ENCODE measurements at regions not wholly inside any gene's neighbourhood (a gene's known extent, or its start where the extent isn't known, plus 50 kb on each side); places are given as distances from the start of the nearest gene placed in this dataset.
"Not testable (repeated sequence)": the region's sequence is repeated elsewhere in the genome, so short reads cannot be mapped to it uniquely, and the experiment has no call there.

DNA sequence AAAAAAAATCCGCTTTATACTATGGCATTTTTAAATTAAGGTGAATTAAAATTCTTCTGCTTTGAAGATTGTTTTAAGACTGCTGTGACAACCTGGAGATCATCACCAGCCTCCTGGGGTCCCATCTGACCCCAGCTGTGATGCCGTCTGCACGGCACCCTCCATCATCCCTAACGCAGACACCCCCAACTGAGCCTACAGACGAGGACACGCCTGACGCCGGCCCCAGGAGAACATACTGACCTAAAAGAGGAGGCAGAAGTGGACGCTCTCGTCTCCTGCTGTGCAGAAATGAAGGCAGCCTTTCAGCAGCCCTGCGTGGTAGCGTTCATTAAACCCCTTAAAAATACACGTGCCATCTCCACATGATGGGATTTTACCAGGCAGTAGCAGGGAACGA, 125.6 kb upstream of the PPP1R26 start:
- in situ Hi-C loops (cut with HindIII; ENCODE audit: low pct_ligation_motif_present, low pct_unique_long_range_greater_than_20kb, low sequenced_read_pairs), result no loop called here
- no peak for DNase-seq

- in situ Hi-C loops (cut with HindIII; ENCODE audit: low pct_ligation_motif_present, low pct_unique_long_range_greater_than_20kb, low sequenced_read_pairs), result no loop called here
- DNase-seq, result no peak
Measured at GRCh38 chr9:135355521-135356011, 124.0 kb upstream of the PPP1R26 start.

DNA sequence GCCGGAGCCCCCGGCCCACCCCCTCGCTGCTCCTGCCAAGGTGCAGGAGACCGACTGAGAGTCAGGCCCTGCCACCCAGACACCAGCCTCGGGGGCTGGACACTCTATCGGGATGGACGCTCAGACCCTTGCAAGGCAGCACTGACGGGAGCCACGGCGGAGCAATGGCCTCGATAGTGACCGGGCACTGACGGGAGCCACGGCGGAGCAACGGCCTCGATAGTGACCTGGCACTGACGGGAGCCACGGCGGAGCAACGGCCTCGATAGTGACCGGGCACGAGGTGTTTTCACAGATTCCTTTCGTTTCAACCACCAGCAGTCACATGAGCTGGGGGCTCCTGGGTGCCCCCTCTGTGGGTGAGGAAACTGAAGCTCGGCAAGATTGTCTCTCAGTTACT, 123.6 kb upstream of the PPP1R26 start:
- DNase-seq, result no peak
- in situ Hi-C loops (cut with HindIII; ENCODE audit: low pct_ligation_motif_present, low pct_unique_long_range_greater_than_20kb, low sequenced_read_pairs), result no loop called here

DNA sequence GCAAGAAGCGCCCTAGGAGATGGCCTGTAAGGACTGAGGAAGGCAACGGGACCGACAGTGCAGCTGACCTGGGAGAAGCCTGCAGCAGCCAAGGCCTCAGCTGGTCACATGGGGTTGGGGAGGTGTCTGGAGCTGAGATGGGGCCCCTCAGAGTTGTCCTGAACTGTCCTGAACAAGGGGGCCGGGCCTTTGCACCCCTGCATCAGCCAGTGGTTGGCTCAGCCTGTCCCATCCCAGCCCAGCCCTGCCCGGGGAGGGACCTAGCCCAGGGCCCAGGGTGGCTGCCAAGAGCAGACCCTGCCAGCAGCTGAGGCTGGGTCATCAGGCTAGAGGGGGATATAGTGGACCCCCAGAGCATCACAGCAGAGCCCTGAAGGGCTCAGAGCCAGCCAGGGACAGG, 122.8 kb upstream of the PPP1R26 start:
- no peak for DNase-seq
- in situ Hi-C loops (cut with HindIII; ENCODE audit: low pct_ligation_motif_present, low pct_unique_long_range_greater_than_20kb, low sequenced_read_pairs), result no loop called here

GRCh38 chr9:135357863-135358551, 121.6 kb upstream of the PPP1R26 start:
- in situ Hi-C loops (cut with HindIII; ENCODE audit: low pct_ligation_motif_present, low pct_unique_long_range_greater_than_20kb, low sequenced_read_pairs), result no loop called here
- no peak for DNase-seq

DNA sequence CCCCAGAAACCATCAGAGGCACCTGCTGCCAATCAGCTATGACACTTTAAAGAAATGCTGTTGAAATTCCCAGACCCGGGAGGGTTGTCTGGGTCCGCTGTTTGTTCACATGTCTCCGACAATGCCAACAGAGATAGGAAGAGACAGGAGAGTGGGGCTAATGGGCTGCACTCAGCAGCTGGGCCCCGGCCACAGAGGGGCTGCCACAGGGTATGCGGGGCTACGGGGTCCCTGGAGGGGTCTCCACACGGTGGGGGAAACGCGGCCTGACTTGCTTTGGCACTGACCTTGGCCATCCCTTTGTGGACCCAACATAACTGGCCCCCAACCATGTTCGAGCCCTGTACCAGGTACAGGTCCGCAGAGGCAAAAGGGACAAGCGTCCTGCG, 121.0 kb upstream of the PPP1R26 start:
- in situ Hi-C loops (cut with HindIII; ENCODE audit: low pct_ligation_motif_present, low pct_unique_long_range_greater_than_20kb, low sequenced_read_pairs), result no loop called here
- no peak for DNase-seq

DNA sequence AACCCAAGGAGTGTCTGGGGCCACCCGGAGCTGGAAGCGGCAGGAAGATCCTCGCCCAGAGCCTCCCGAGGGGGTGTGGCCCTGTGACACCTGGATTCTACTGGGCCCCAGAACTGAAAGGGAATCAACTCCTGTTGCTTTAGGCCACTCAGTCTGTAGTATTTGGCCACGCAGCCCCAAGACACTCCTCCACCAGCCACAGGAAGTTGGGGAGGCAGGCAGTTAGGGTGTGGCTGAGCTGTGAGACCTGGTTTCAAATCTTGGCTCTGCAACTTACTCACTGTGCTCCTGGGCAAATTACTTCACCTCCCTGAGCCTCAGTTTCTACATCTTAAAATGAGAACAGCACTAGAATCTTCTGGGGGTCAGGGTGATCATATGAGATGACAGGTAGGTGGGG, 119.8 kb upstream of the PPP1R26 start:
- DNase-seq, result no peak
- in situ Hi-C loops (cut with HindIII; ENCODE audit: low pct_ligation_motif_present, low pct_unique_long_range_greater_than_20kb, low sequenced_read_pairs), result no loop called here

- DNase-seq, result no peak
- in situ Hi-C loops (cut with HindIII; ENCODE audit: low pct_ligation_motif_present, low pct_unique_long_range_greater_than_20kb, low sequenced_read_pairs), result no loop called here
Measured at GRCh38 chr9:135360617-135361016, 119.0 kb upstream of the PPP1R26 start.

DNA sequence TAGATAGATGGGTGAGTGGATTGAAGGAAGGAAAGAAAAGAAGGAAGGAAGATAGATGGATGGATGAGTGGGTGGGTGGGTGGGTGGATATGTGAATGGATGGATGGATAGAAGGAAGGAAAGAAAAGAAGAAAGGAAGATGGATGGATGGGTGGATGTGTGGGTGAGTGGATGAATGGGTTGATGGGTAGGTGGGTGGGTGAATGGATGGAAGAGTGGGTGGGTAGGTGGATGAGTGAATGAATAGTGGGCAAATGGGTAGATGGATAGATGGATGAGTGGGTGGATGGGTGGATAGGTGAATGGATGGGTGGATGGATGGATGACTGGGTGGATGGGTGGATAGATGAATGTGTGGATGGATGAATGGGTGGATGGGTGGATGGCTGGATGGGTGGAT, 117.9 kb upstream of the PPP1R26 start:
- in situ Hi-C loops (cut with HindIII; ENCODE audit: low pct_ligation_motif_present, low pct_unique_long_range_greater_than_20kb, low sequenced_read_pairs); DNase-seq: not testable (repeated sequence)

DNA sequence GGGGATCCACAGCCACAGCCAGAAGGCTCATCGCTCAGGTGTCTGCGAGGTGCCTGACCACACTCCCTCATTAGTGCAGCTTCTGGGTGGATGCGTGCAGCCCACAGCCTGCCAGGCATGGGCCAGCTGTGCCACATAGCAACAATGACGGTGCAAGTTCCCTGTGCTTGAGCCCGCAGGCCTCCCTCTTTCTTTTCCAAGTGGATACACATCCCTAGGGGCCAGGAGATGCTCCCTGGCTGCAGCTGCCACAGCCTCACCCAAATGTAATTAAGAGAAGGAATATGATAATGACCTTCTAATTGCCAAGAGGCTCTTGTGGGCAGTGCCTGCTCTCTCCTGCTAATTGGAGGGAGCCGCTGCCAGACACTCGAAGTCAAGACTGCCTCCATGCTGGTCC, 116.0 kb upstream of the PPP1R26 start:
- no peak for DNase-seq
- in situ Hi-C loops (cut with HindIII; ENCODE audit: low pct_ligation_motif_present, low pct_unique_long_range_greater_than_20kb, low sequenced_read_pairs), result no loop called here

DNA sequence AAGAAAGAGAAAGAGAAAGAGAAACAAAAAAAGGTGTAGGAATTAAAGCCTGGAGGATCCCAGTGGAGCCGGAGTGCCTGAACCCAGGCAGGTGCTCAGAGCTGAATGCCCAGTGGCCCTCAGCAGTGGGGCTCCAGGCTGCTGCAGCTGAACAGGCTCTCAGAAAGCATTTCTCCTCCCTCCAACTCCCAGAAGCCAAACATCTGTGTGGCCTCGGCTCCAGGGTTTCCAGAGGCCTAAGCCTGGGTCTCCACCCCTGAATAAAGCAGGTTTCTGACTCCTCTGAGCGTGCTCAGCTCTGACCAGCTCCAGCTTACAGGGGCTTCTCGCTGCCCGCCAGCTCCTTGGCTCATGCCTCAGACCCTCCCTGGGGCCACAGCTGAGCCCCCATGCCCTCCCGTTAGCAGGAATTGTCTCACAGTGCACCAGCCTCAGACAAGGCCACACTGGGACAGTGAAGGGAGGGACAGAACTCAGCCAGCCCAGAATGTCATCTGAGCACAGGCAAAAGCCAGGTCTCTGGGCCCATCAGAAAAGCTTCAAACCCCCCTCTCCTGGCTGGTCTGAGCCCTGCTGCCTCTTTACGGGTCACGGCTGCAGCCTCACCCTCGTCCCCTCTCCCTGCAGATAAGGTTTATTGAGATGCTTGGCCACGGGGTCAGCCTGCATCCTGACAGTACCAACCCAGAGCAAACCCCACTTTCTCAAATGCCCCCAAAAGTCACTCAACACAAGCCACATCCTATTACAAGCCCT, 114.4 kb upstream of the PPP1R26 start:
- in situ Hi-C loops (cut with HindIII; ENCODE audit: low pct_ligation_motif_present, low pct_unique_long_range_greater_than_20kb, low sequenced_read_pairs), result no loop called here
- no peak for DNase-seq

DNA sequence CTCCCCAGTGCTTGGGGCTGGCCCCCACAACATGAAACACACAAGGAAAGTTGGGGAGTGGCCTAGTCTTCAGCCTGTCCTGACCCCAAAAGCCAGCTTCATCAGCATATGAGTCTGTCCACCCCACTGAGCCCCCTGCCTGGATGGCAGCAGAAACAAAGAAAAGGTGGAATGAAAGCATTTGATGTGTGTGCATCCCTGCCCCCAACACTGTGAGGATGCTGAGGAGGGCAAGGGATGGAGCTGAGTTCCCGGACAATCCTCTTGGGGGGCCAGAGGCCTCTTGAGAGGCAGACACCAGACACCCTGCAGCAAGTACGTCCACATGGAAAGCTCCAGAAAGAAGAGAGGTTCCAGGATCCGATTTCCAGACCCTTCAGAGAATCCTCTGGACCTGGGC, 113.5 kb upstream of the PPP1R26 start:
- in situ Hi-C loops (cut with HindIII; ENCODE audit: low pct_ligation_motif_present, low pct_unique_long_range_greater_than_20kb, low sequenced_read_pairs), result no loop called here
- no peak for DNase-seq

DNA sequence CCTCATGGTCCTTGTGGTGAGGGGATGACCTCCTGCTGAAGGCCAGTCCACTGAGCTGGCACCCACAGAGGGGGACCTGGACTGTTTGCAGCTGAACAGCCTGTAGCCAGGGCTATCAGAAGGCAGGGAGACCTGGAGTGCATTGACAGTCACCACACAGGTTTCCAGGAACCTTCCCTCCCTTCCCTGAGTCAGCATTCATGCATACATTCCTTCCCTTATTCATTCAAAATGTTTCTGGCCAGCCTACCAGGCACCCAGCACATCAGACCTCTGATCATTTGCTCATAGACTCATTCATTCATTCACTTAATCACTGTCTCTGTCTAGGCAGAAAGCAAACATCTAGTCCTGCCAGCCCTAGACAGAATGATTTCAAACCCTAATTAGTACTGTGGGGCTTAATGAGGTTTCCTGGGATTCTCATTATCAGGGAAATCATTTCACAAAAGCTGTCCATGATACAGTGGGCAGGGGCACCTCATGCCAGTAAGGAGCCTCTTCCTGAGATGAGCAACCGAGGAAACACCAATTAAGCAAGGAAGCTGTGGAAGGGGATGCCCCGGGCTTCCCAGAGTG, 110.1 kb upstream of the PPP1R26 start:
- no peak for DNase-seq
- in situ Hi-C loops (cut with HindIII; ENCODE audit: low pct_ligation_motif_present, low pct_unique_long_range_greater_than_20kb, low sequenced_read_pairs), result no loop called here

DNA sequence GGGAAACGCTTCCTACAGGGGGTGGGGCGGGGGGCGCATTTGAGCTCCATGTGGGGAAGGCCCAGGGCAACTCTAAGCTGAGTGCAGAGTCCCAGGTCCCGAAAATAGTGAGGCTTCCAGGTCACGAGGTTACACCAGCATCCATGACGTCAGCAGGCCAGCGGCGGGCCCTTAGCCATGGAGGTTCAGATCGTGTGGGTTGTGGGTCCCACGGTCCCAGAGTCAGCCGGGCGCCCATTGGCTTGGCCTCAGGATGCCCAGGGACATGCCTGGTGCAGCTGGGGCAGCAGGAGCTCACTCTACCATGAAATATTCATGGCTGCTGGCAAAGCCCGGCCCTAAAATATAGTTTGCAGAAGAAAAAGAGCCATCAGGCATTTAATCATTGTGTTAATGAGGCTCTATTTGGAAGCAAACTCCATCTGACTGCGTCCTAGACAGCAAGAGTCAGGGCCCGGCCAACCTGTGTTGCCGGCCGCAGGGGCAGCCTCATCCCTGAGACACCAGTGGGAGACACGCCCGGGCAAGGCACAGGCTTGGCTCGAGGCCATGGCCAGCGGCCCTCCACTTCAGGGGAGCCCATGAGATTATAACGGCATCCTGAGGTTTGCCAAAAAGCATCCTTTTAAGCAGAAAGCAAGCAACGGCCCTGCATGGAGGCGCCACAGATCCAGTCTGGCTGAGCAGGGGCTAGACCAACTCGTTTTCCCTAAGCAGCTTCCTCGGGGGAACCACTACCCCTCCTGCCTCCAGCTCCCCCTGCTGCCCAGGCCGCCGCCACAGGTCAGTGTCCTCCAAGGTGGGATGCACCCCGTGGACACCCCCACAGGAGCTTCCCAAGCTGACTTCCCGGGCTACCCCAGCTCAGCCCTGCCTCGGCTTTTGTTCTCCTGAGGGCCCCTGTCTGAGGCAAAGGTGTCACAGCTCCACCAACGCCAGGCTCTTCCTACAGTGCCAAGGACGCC, 108.9 kb upstream of the PPP1R26 start:
- no peak for DNase-seq
- in situ Hi-C loops (cut with HindIII; ENCODE audit: low pct_ligation_motif_present, low pct_unique_long_range_greater_than_20kb, low sequenced_read_pairs), result no loop called here

GRCh38 chr9:135371535-135371934, 108.0 kb upstream of the PPP1R26 start:
- in situ Hi-C loops (cut with HindIII; ENCODE audit: low pct_ligation_motif_present, low pct_unique_long_range_greater_than_20kb, low sequenced_read_pairs), result no loop called here
- DNase-seq, result no peak

- DNase-seq, result no peak
- in situ Hi-C loops (cut with HindIII; ENCODE audit: low pct_ligation_motif_present, low pct_unique_long_range_greater_than_20kb, low sequenced_read_pairs), result no loop called here
Measured at GRCh38 chr9:135372036-135372435, 107.5 kb upstream of the PPP1R26 start.

- in situ Hi-C loops (cut with HindIII; ENCODE audit: low pct_ligation_motif_present, low pct_unique_long_range_greater_than_20kb, low sequenced_read_pairs), result no loop called here
- DNase-seq, result no peak
Measured at GRCh38 chr9:135372501-135373008, 107.0 kb upstream of the PPP1R26 start.

- in situ Hi-C loops (cut with HindIII; ENCODE audit: low pct_ligation_motif_present, low pct_unique_long_range_greater_than_20kb, low sequenced_read_pairs), result no loop called here
- no peak for DNase-seq
Measured at GRCh38 chr9:135373151-135373685, 106.4 kb upstream of the PPP1R26 start.
